Sigmoid colon (tissue), 6 donors: ENCODE measurements at regions not wholly inside any gene's neighbourhood (a gene's known extent, or its start where the extent isn't known, plus 50 kb on each side); places are given as distances from the start of the nearest gene placed in this dataset.
"Not testable (repeated sequence)": the region's sequence is repeated elsewhere in the genome, so short reads cannot be mapped to it uniquely, and the experiment has no call there.

Source experiments
- DNase-seq: peaks from one replicate; pipeline ENCODE4 v3.0.0-alpha.2; 2019
- H3K27ac ChIP-seq, 4 donors: fragments of 200-600 bp; sonication (generic); one replicate each; pipeline ENCODE4 v1.5.1; 2016 to 2019; ENCODE audit warnings: mild to moderate bottlenecking in 1 of 4
- H3K27me3 ChIP-seq, 3 donors: fragments of 200-600 bp; sonication (generic); one replicate each; pipeline ENCODE4 v1.5.1; 2019; ENCODE audit warnings: mild to moderate bottlenecking in 1 of 3
- H3K36me3 ChIP-seq, 4 donors: fragments of 200-600 bp; sonication (generic); one replicate each; pipeline ENCODE4 v1.5.1; 2016 to 2019
- H3K4me1 ChIP-seq, 4 donors: fragments of 200-600 bp; sonication (generic); one replicate each; pipeline ENCODE4 v1.5.1; 2017 to 2019
- H3K4me3 ChIP-seq, 4 donors: fragments of 200-600 bp; sonication (generic); one replicate each; pipeline ENCODE4 v1.5.1; 2017 to 2019; ENCODE audit warnings: mild to moderate bottlenecking in 2 of 4, moderate library complexity in 1 of 4
- H3K9me3 ChIP-seq, 4 donors: fragments of 200-600 bp in 3 of 4; sonication (generic) in 3 of 4; one replicate each; pipeline versions ENCODE4 v1.5.1 to v1.6.1; 2013 to 2019
- CTCF ChIP-seq, 4 experiments: fragments of 450-650 bp in 3 of 4; fragments of 200-600 bp in 1 of 4; IDR thresholded peaks; one replicate each; pipeline ENCODE4 v1.5.1; 2016 to 2019; ENCODE audit warnings: antibody characterized with exemption in 4 of 4, mild to moderate bottlenecking in 3 of 4, moderate library complexity in 2 of 4
- EP300 ChIP-seq, 4 donors: sonication (generic); formaldehyde crosslinking; IDR thresholded peaks; one replicate each; pipeline ENCODE4 v1.6.1; 2017; ENCODE audit warnings: antibody characterized with exemption in 4 of 4
- POLR2A ChIP-seq, 2 donors: fragments of 450-650 bp; IDR thresholded peaks; one replicate each; pipeline ENCODE4 v1.6.1; 2016; ENCODE audit warnings: antibody characterized with exemption in 2 of 2, mild to moderate bottlenecking in 2 of 2, moderate library complexity in 2 of 2
- POLR2AphosphoS5 ChIP-seq, 4 donors: sonication (generic); formaldehyde crosslinking; IDR thresholded peaks; one replicate each; pipeline ENCODE4 v1.6.1; 2017; ENCODE audit warnings: antibody characterized with exemption in 4 of 4
- WGBS, 2 donors: extraction: QIAGEN DNeasy Blood & Tissue Kit; methylation state at CpG; one replicate each; pipeline ENCODE4 v1.1.7; 2013; 5-methylcytosine and 5-hydroxymethylcytosine counted together
- intact Hi-C: fragments of 100-400 bp; cut with DNase I; formaldehyde crosslinking; loops from one replicate; pipeline ENCODE4 v1.15.1; 2023
- donor health status: healthy with polysubstance abuse.
- donor health status: healthy.

GRCh38 chr18:35905436-35905835 is 67.0 kb upstream of the RMP24 start:
- Histone ChIP-seq H3K27ac (no peak overlapping the region), H3K36me3 (no peaks in the 10 kb centered on the region), H3K9me3 (no peaks in the 10 kb centered on the region), H3K4me3 (no peak overlapping the region), H3K4me1 (no peaks in the 10 kb centered on the region), H3K27me3 (no peaks in the 10 kb centered on the region)
- no peak for DNase-seq
- WGBS, 2 donors: 88 to 93% methylated on average over 10 of the region's 10 CpGs
- TF ChIP-seq CTCF (IDR thresholded peaks at IDR 0.05) (no peak), POLR2AphosphoS5 (IDR thresholded peaks at IDR 0.05) (no peak), POLR2A (IDR thresholded peaks at IDR 0.05) (no peak), EP300 (IDR thresholded peaks at IDR 0.05) (no peak)
- intact Hi-C loops: no loop called here

DNA sequence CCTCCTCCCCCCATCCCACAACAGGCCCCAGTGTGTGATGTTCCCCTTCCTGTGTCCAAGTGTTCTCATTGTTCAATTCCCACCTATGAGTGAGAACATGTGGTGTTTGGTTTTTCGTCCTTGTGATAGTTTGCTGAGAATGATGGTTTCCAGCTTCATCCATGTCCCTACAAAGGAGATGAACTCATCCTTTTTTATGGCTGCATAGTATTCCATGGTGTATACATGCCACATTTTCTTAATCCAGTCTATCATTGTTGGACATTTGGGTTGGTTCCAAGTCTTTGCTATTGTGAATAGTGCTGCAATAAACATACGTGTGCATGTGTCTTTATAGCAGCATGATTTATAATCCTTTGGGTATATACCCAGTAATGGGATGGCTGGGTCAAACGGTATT is 66.2 kb upstream of the RMP24 start:
- H3K4me3 ChIP-seq, H3K4me1 ChIP-seq, H3K9me3 ChIP-seq, intact Hi-C loops, DNase-seq, H3K27ac ChIP-seq, H3K27me3 ChIP-seq, H3K36me3 ChIP-seq: not testable (repeated sequence)
- 100% methylated on average over 1 of the region's 3 CpGs for WGBS, 2 donors

DNA sequence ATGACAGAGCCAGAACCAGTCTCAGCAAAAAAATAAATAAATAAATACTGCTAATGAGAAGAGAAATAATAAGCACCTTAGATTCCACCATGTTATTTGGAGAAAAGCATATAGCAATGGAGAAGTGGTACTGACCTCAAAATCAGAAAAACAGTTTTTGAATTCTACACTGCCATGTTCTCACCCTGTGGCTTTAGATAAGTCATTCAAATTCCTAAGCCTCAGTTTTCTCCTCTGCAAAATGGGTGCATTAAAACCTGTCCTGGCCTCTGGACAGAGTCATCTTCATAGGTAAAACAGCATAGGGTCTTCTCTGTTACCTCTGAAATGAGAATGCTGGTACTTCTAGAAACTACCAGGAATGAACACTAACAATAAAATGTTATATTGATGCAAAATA is 62.2 kb upstream of the RMP24 start:
- H3K36me3 ChIP-seq: no peaks in the 10 kb centered on the region
- H3K4me1 ChIP-seq: no peaks in the 10 kb centered on the region
- intact Hi-C loops: no loop called here
- TF ChIP-seq CTCF (IDR thresholded peaks at IDR 0.05) (no peak), POLR2AphosphoS5 (IDR thresholded peaks at IDR 0.05) (no peak), POLR2A (IDR thresholded peaks at IDR 0.05) (no peak), EP300 (IDR thresholded peaks at IDR 0.05) (no peak)
- H3K27ac ChIP-seq: no peak overlapping the region
- DNase-seq: no peak
- H3K9me3 ChIP-seq: no peaks in the 10 kb centered on the region
- no peaks in the 10 kb centered on the region for H3K27me3 ChIP-seq
- no peak overlapping the region for H3K4me3 ChIP-seq

DNA sequence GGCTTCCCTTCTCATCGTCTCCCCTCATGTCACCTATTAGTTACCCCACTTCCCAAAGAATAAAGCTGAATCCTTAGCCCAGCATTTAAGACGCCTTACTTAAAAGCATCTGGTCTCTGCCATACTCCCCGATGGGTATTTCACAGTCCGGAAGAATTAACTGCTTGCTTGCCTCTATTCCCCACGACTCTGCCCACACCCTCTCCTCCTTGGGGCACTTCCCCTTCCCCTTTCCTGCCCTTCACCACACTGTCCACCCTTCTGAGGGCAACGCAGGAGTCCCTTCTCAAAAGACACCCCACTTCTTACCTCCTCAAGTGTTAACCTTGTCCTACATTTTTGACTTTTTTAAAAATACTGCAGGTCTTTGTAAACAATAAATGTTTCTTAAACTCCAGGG is 60.1 kb upstream of the RMP24 start:
- intact Hi-C loops: no loop called here
- H3K27ac ChIP-seq: no peak overlapping the region
- no peaks in the 10 kb centered on the region for H3K27me3 ChIP-seq
- DNase-seq: no peak
- no peak for TF ChIP-seq EP300 (IDR thresholded peaks at IDR 0.05)
- TF ChIP-seq POLR2AphosphoS5 (IDR thresholded peaks at IDR 0.05): no peak
- no peak for TF ChIP-seq CTCF (IDR thresholded peaks at IDR 0.05)
- TF ChIP-seq POLR2A (IDR thresholded peaks at IDR 0.05): no peak
- no peaks in the 10 kb centered on the region for H3K36me3 ChIP-seq
- no peaks in the 10 kb centered on the region for H3K4me1 ChIP-seq
- H3K4me3 ChIP-seq: no peak overlapping the region
- H3K9me3 ChIP-seq: no peaks in the 10 kb centered on the region
- 37 to 42% methylated on average over 6 of the region's 6 CpGs for WGBS, 2 donors

- Histone ChIP-seq H3K4me1 (no peaks in the 10 kb centered on the region), H3K9me3 (no peaks in the 10 kb centered on the region), H3K27me3 (no peaks in the 10 kb centered on the region), H3K27ac (no peak overlapping the region), H3K36me3 (no peaks in the 10 kb centered on the region), H3K4me3 (no peak overlapping the region)
- intact Hi-C loops: no loop called here
- no peak for DNase-seq
- TF ChIP-seq POLR2A (IDR thresholded peaks at IDR 0.05): no peak
- no peak for TF ChIP-seq EP300 (IDR thresholded peaks at IDR 0.05)
- no peak for TF ChIP-seq CTCF (IDR thresholded peaks at IDR 0.05)
- no peak for TF ChIP-seq POLR2AphosphoS5 (IDR thresholded peaks at IDR 0.05)
- 79 to 87% methylated on average over 4 of the region's 4 CpGs for WGBS, 2 donors
These were observed 57.4 kb upstream of the RMP24 start for GRCh38 chr18:35915056-35915455.
